GM12878 (cell line): ENCODE measurements at regions not wholly inside any gene's neighbourhood (a gene's known extent, or its start where the extent isn't known, plus 50 kb on each side); places are given as distances from the start of the nearest gene placed in this dataset.

Experiments
- BHLHE40 ChIP-seq, 2 experiments: fragments of 450-650 bp in 1 of 2; IDR thresholded peaks; 2 replicates each; pipeline ENCODE4 v1.6.1; 2011 to 2017; ENCODE audit warnings: low read depth in 2 of 2, borderline replicate concordance in 1 of 2, improper control_type of control experiment in 1 of 2, low read length in 1 of 2, mild to moderate bottlenecking in 1 of 2
- CEBPB ChIP-seq, 2 experiments: fragments of 150-350 bp in 1 of 2; IDR thresholded peaks; 2 replicates each; pipeline ENCODE4 v1.6.1; 2012 to 2014; ENCODE audit warnings: low read depth in 2 of 2, low read length in 2 of 2, borderline replicate concordance in 1 of 2, inconsistent platforms in 1 of 2
- CUX1 ChIP-seq: IDR thresholded peaks from 2 replicates; pipeline ENCODE4 v1.6.1; 2012; ENCODE audit warnings: improper control_type of control experiment, low read depth, low read length; ENCODE audit not compliant: insufficient replicate concordance
- ETV6 ChIP-seq, 2 experiments: fragments of 450-650 bp in 1 of 2; IDR thresholded peaks in 1 of 2; conservative IDR thresholded peaks in 1 of 2; 2 replicates each; pipeline ENCODE4 v1.6.1; 2014; ENCODE audit warnings: antibody characterized with exemption in 1 of 2, borderline replicate concordance in 1 of 2, low read depth in 1 of 2, mild to moderate bottlenecking in 1 of 2, moderate library complexity in 1 of 2
- HCFC1 ChIP-seq: fragments of 150-350 bp; IDR thresholded peaks from 2 replicates; pipeline ENCODE4 v1.6.1; 2014; ENCODE audit warnings: low read length
- NFYA ChIP-seq: IDR thresholded peaks from 2 replicates; pipeline ENCODE4 v1.6.1; 2011; ENCODE audit warnings: low read depth, mild to moderate bottlenecking, low read length, improper control_type of control experiment, borderline replicate concordance
- NKRF ChIP-seq: fragments of 450-650 bp; conservative IDR thresholded peaks from 2 replicates; pipeline ENCODE4 v1.6.1; 2017; ENCODE audit warnings: mild to moderate bottlenecking, moderate library complexity
- POU2F2 ChIP-seq: IDR thresholded peaks from 3 replicates; pipeline ENCODE4 v1.6.1; 2011; ENCODE audit warnings: low read depth, mild to moderate bottlenecking, low read length, borderline replicate concordance
- SMAD5 ChIP-seq: IDR thresholded peaks from 2 replicates; pipeline ENCODE4 v1.6.1; 2016; ENCODE audit warnings: antibody characterized with exemption, low read depth
- SUPT20H ChIP-seq: IDR thresholded peaks from 2 replicates; pipeline ENCODE4 v1.6.1; 2011; ENCODE audit warnings: low read depth, mild to moderate bottlenecking, low read length, moderate library complexity, borderline replicate concordance; ENCODE audit not compliant: control insufficient read depth
- TCF3 ChIP-seq: IDR thresholded peaks from 2 replicates; pipeline ENCODE4 v1.6.1; 2012; ENCODE audit warnings: low read depth, mild to moderate bottlenecking, low read length, borderline replicate concordance; ENCODE audit not compliant: insufficient read depth
- TF ChIP-seq, protein P1 (sequence below): IDR thresholded peaks from 2 replicates; pipeline ENCODE4 v1.6.1; 2011; ENCODE audit warnings: low read depth, mild to moderate bottlenecking, low read length, moderate library complexity, borderline replicate concordance; ENCODE audit errors: extremely low read depth
- TF ChIP-seq, protein P2 (sequence below): IDR thresholded peaks from 2 replicates; pipeline ENCODE4 v1.6.1; 2011; ENCODE audit warnings: borderline replicate concordance, low read depth, mild to moderate bottlenecking, moderate library complexity, mixed read lengths, low read length; ENCODE audit not compliant: insufficient read depth; ENCODE audit errors: extremely low read length

GRCh38 chr13:86038490-86038889 is 239.3 kb upstream of the SLITRK6 start (continued):
- TF ChIP-seq CUX1 (no peak), ETV6 (conservative IDR thresholded peaks at IDR 0.05 in 1 of 2, IDR thresholded peaks at IDR 0.05 in 1 of 2; ENCODE audit: borderline replicate concordance in 1 of 2, low read depth in 1 of 2) (no peak), POU2F2 (no peak), NFYA (no peak), SUPT20H (no peak), HCFC1 (no peak), CEBPB (IDR thresholded peaks at IDR 0.05; ENCODE audit: borderline replicate concordance in 1 of 2, low read depth in 2 of 2, low read length in 2 of 2) (no peak), SMAD5 (no peak), BHLHE40 (IDR thresholded peaks at IDR 0.05; ENCODE audit: borderline replicate concordance in 1 of 2, low read depth in 2 of 2, low read length in 1 of 2) (no peak), TCF3 (no peak), NKRF (no peak)
- TF ChIP-seq, protein P1, sequence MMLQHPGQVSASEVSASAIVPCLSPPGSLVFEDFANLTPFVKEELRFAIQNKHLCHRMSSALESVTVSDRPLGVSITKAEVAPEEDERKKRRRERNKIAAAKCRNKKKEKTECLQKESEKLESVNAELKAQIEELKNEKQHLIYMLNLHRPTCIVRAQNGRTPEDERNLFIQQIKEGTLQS: no peak
- TF ChIP-seq, protein P2, sequence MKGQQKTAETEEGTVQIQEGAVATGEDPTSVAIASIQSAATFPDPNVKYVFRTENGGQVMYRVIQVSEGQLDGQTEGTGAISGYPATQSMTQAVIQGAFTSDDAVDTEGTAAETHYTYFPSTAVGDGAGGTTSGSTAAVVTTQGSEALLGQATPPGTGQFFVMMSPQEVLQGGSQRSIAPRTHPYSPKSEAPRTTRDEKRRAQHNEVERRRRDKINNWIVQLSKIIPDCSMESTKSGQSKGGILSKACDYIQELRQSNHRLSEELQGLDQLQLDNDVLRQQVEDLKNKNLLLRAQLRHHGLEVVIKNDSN: no peak
